Trophoblast cell (in vitro differentiated cells and primary cell): ENCODE measurements at regions not wholly inside any gene's neighbourhood (a gene's known extent, or its start where the extent isn't known, plus 50 kb on each side); places are given as distances from the start of the nearest gene placed in this dataset.

ENCODE experiments used
- DNase-seq, 2 donors: peaks; one replicate each; pipeline ENCODE4 v3.0.0-alpha.2; 2016
- H2AFZ ChIP-seq: 2 replicates; pipeline ENCODE4 v1.6.1; 2013; ENCODE audit warnings: low read length, moderate library complexity, mild to moderate bottlenecking; ENCODE audit not compliant: insufficient read depth, poor library complexity
- H2AK5ac ChIP-seq: 2 replicates; pipeline ENCODE4 v1.6.1; 2013; ENCODE audit warnings: mild to moderate bottlenecking, low read length
- H2BK120ac ChIP-seq: 2 replicates; pipeline ENCODE4 v1.6.1; 2013; ENCODE audit warnings: low read length, mild to moderate bottlenecking, moderate library complexity; ENCODE audit not compliant: insufficient read depth, poor library complexity
- H2BK12ac ChIP-seq: 2 replicates; pipeline ENCODE4 v1.6.1; 2013; ENCODE audit warnings: mild to moderate bottlenecking, low read length, moderate library complexity
- H2BK5ac ChIP-seq: 2 replicates; pipeline ENCODE4 v1.6.1; 2013; ENCODE audit warnings: low read length, low read depth, moderate library complexity, mild to moderate bottlenecking; ENCODE audit not compliant: poor library complexity
- H3K14ac ChIP-seq: 2 replicates; pipeline ENCODE4 v1.6.1; 2013; ENCODE audit warnings: mild to moderate bottlenecking, low read length
- H3K18ac ChIP-seq: 2 replicates; pipeline ENCODE4 v1.6.1; 2013; ENCODE audit warnings: mild to moderate bottlenecking, low read length
- H3K23ac ChIP-seq: 2 replicates; pipeline ENCODE4 v1.6.1; 2013; ENCODE audit warnings: low read length
- H3K27ac ChIP-seq: 2 replicates; pipeline ENCODE4 v1.5.1; 2013; ENCODE audit warnings: low read depth, mild to moderate bottlenecking, inconsistent platforms, low read length, moderate library complexity
- H3K27me3 ChIP-seq: 2 replicates; pipeline ENCODE4 v1.6.1; 2013; ENCODE audit warnings: inconsistent platforms, mild to moderate bottlenecking, low read length, moderate library complexity; ENCODE audit not compliant: insufficient read depth
- H3K36me3 ChIP-seq, 2 experiments: 1 replicate in 1 of 2; 2 replicates in 1 of 2; pipeline ENCODE4 v1.6.1; 2013; ENCODE audit warnings: low read length in 2 of 2, mild to moderate bottlenecking in 2 of 2, moderate library complexity in 1 of 2; ENCODE audit not compliant: insufficient read depth in 2 of 2, control insufficient read depth in 1 of 2
- H3K4ac ChIP-seq: 2 replicates; pipeline ENCODE4 v1.6.1; 2013; ENCODE audit warnings: low read depth, mild to moderate bottlenecking, low read length, moderate library complexity
- H3K4me1 ChIP-seq, 2 experiments: 1 replicate in 1 of 2; 2 replicates in 1 of 2; pipeline ENCODE4 v1.6.1; 2013; ENCODE audit warnings: low read length in 2 of 2, mild to moderate bottlenecking in 2 of 2, moderate library complexity in 1 of 2; ENCODE audit not compliant: insufficient read depth in 2 of 2, control insufficient read depth in 1 of 2
- H3K4me2 ChIP-seq: 2 replicates; pipeline ENCODE4 v1.6.1; 2013; ENCODE audit warnings: inconsistent platforms, mild to moderate bottlenecking, low read length, moderate library complexity
- H3K4me3 ChIP-seq: 2 replicates; pipeline ENCODE4 v1.5.1; 2013; ENCODE audit warnings: mild to moderate bottlenecking, low read depth, low read length, inconsistent platforms
- H3K79me1 ChIP-seq: one replicate; pipeline ENCODE4 v1.6.1; 2013; ENCODE audit warnings: low read length
- H3K79me2 ChIP-seq: 2 replicates; pipeline ENCODE4 v1.6.1; 2013; ENCODE audit warnings: low read length, mild to moderate bottlenecking; ENCODE audit not compliant: control insufficient read depth, insufficient read depth, poor library complexity
- H3K9ac ChIP-seq: 2 replicates; pipeline ENCODE4 v1.6.1; 2013; ENCODE audit warnings: mild to moderate bottlenecking, low read length
- H3K9me3 ChIP-seq: 2 replicates; pipeline ENCODE4 v1.6.1; 2013; ENCODE audit warnings: low read depth, mild to moderate bottlenecking, control low read depth, inconsistent platforms, low read length; ENCODE audit not compliant: insufficient read depth
- H4K12ac ChIP-seq: 2 replicates; pipeline ENCODE4 v1.6.1; 2013; ENCODE audit warnings: low read depth, mild to moderate bottlenecking, low read length, moderate library complexity
- H4K8ac ChIP-seq: 2 replicates; pipeline ENCODE4 v1.6.1; 2013; ENCODE audit warnings: low read depth, mild to moderate bottlenecking, low read length, moderate library complexity
- H4K91ac ChIP-seq: one replicate; pipeline ENCODE4 v1.6.1; 2013; ENCODE audit warnings: low read depth, mild to moderate bottlenecking, low read length, moderate library complexity
- WGBS: extraction: QIAGEN DNeasy Blood & Tissue Kit; methylation state at CpG from one replicate; pipeline ENCODE4 v1.1.7; 2013; ENCODE audit warnings: missing lambda C conversion rate; ENCODE audit not compliant: insufficient read length, insufficient coverage; ENCODE audit errors: extremely low coverage; 5-methylcytosine and 5-hydroxymethylcytosine counted together

- Histone ChIP-seq H2BK120ac (no peak overlapping the region), H3K79me1 (no peaks in the 10 kb centered on the region), H4K12ac (no peak overlapping the region)
Measured at GRCh38 chr18:10065296-10065695, 151.5 kb downstream of the VAPA start.

GRCh38 chr18:10067670-10068659 is 154.1 kb downstream of the VAPA start:
- no peak overlapping the region for H4K91ac ChIP-seq
- H3K79me2 ChIP-seq: no peaks in the 10 kb centered on the region
- H3K4me1 ChIP-seq: no peaks in the 10 kb centered on the region
- no peak overlapping the region for H2AK5ac ChIP-seq
- H3K9me3 ChIP-seq: no peaks in the 10 kb centered on the region
- no peak overlapping the region for H2AFZ ChIP-seq
- no peak overlapping the region for H3K9ac ChIP-seq
- H3K4me3 ChIP-seq: no peak overlapping the region
- no peak overlapping the region for H2BK120ac ChIP-seq
- H3K79me1 ChIP-seq: no peaks in the 10 kb centered on the region
- no peak overlapping the region for H3K4me2 ChIP-seq
- H3K36me3 ChIP-seq: no peaks in the 10 kb centered on the region
- H3K14ac ChIP-seq: no peak overlapping the region
- no peaks in the 10 kb centered on the region for H3K27me3 ChIP-seq
- no peak overlapping the region for H3K18ac ChIP-seq
- H4K12ac ChIP-seq: no peak overlapping the region
- no peak overlapping the region for H3K27ac ChIP-seq
- H3K23ac ChIP-seq: no peak overlapping the region
- H2BK5ac ChIP-seq: no peak overlapping the region
- no peak overlapping the region for H2BK12ac ChIP-seq
- no CpG with 5 or more reads among the region's 19 CpGs for WGBS
- H4K8ac ChIP-seq: no peak overlapping the region
- DNase-seq: no peak
- no peak overlapping the region for H3K4ac ChIP-seq

More at GRCh38 chr18:10065296-10065695, 151.5 kb downstream of the VAPA start:
- Histone ChIP-seq H3K18ac (no peak overlapping the region), H3K9me3 (no peaks in the 10 kb centered on the region), H3K4me2 (no peak overlapping the region), H3K4me1 (no peaks in the 10 kb centered on the region), H3K9ac (no peak overlapping the region), H3K27me3 (no peaks in the 10 kb centered on the region), H3K23ac (no peak overlapping the region), H3K36me3 (no peaks in the 10 kb centered on the region), H3K4me3 (no peak overlapping the region), H3K4ac (no peak overlapping the region), H2BK5ac (no peak overlapping the region), H3K79me2 (no peaks in the 10 kb centered on the region), H2BK12ac (no peak overlapping the region), H2AFZ (no peak overlapping the region), H3K14ac (no peak overlapping the region), H3K27ac (no peak overlapping the region), H4K91ac (no peak overlapping the region), H4K8ac (no peak overlapping the region), H2AK5ac (no peak overlapping the region)
- no CpG with 5 or more reads among the region's 2 CpGs for WGBS
- no peak for DNase-seq

- Histone ChIP-seq H3K4me3 (no peak overlapping the region), H3K4ac (no peak overlapping the region), H3K4me1 (no peaks in the 10 kb centered on the region), H2BK12ac (no peak overlapping the region), H2AK5ac (no peak overlapping the region), H2BK5ac (no peak overlapping the region), H3K79me1 (no peaks in the 10 kb centered on the region), H4K12ac (no peak overlapping the region), H2AFZ (no peak overlapping the region), H3K79me2 (no peaks in the 10 kb centered on the region), H3K4me2 (no peak overlapping the region), H2BK120ac (no peak overlapping the region), H3K9me3 (no peaks in the 10 kb centered on the region), H3K27me3 (no peaks in the 10 kb centered on the region), H3K23ac (no peak overlapping the region), H3K18ac (no peak overlapping the region), H3K14ac (no peak overlapping the region), H3K27ac (no peak overlapping the region), H3K36me3 (no peaks in the 10 kb centered on the region), H3K9ac (no peak overlapping the region), H4K91ac (no peak overlapping the region), H4K8ac (no peak overlapping the region)
- no peak for DNase-seq
- no CpG with 5 or more reads among the region's 22 CpGs for WGBS
Measured at GRCh38 chr18:10068766-10069567, 155.2 kb downstream of the VAPA start.

GRCh38 chr18:10070561-10071000 is 156.8 kb downstream of the VAPA start:
- H3K4ac ChIP-seq: no peak overlapping the region

More at GRCh38 chr18:10070561-10071000, 156.8 kb downstream of the VAPA start:
- Histone ChIP-seq H3K79me2 (no peaks in the 10 kb centered on the region), H3K4me3 (no peak overlapping the region), H2BK120ac (no peak overlapping the region), H4K12ac (no peak overlapping the region), H2AK5ac (no peak overlapping the region), H2BK12ac (no peak overlapping the region), H3K23ac (no peak overlapping the region), H3K4me1 (no peaks in the 10 kb centered on the region), H3K27me3 (no peaks in the 10 kb centered on the region), H4K91ac (no peak overlapping the region), H2AFZ (no peak overlapping the region), H3K27ac (no peak overlapping the region), H3K4me2 (no peak overlapping the region), H3K36me3 (no peaks in the 10 kb centered on the region), H4K8ac (no peak overlapping the region), H3K18ac (no peak overlapping the region), H3K14ac (no peak overlapping the region), H2BK5ac (no peak overlapping the region), H3K9ac (no peak overlapping the region), H3K79me1 (no peaks in the 10 kb centered on the region), H3K9me3 (no peaks in the 10 kb centered on the region)
- no peak for DNase-seq
- WGBS: no CpG with 5 or more reads among the region's 2 CpGs
